Psoas muscle (tissue), 7 donors: ENCODE measurements at regions not wholly inside any gene's neighbourhood (a gene's known extent, or its start where the extent isn't known, plus 50 kb on each side); places are given as distances from the start of the nearest gene placed in this dataset.

Source experiments
- ATAC-seq, 4 donors: fragments of 200-7000 bp; cut with Tn5 transposase; one replicate each; pipeline ENCODE4 v1.9.1; 2020; ENCODE audit warnings: moderate library complexity in 3 of 4, mild to moderate bottlenecking in 2 of 4
- DNase-seq, 2 donors: peaks; one replicate each; pipeline ENCODE4 v3.0.0-alpha.2; 2020
- H3K27ac ChIP-seq: fragments of 200-600 bp; one replicate; pipeline ENCODE4 v1.8.0; 2022
- H3K27me3 ChIP-seq, 3 donors: fragments of 200-600 bp in 1 of 3; one replicate each; pipeline versions ENCODE4 v1.6.1 to v1.8.0; 2013 to 2022; ENCODE audit warnings: low read length in 2 of 3, mild to moderate bottlenecking in 2 of 3, moderate library complexity in 1 of 3; ENCODE audit not compliant: insufficient read depth in 3 of 3
- H3K36me3 ChIP-seq, 2 donors: fragments of 200-600 bp in 1 of 2; one replicate each; pipeline versions ENCODE4 v1.6.1 to v1.8.0; 2013 to 2022; ENCODE audit warnings: low read depth in 1 of 2, mild to moderate bottlenecking in 1 of 2, moderate library complexity in 1 of 2; ENCODE audit not compliant: insufficient read depth in 1 of 2
- H3K4me1 ChIP-seq: fragments of 200-600 bp; one replicate; pipeline ENCODE4 v1.8.0; 2022
- H3K4me3 ChIP-seq: fragments of 200-600 bp; one replicate; pipeline ENCODE4 v1.8.0; 2022; ENCODE audit warnings: mild to moderate bottlenecking
- H3K9me3 ChIP-seq: fragments of 200-600 bp; one replicate; pipeline ENCODE4 v1.8.0; 2022
- CTCF ChIP-seq: fragments of 200-600 bp; IDR thresholded peaks from one replicate; pipeline ENCODE4 v1.8.0; 2022; ENCODE audit warnings: antibody characterized with exemption
- WGBS, 3 donors: extraction: QIAGEN DNeasy Blood & Tissue Kit; methylation state at CpG; one replicate each; pipeline versions ENCODE4 v1.1.6 to v1.1.7; 2013; 5-methylcytosine and 5-hydroxymethylcytosine counted together
- intact Hi-C, 2 donors: fragments of 100-400 bp; cut with DNase I; formaldehyde crosslinking; loops; one replicate each; pipeline versions ENCODE4 v1.11.0 to v1.14.2; 2022
- donor health status: healthy with polysubstance abuse.
- donor health status: DM: no; HTN: no; CAD: no; lungs with moderate emphysema.
- donor health status: Bipolar disorder and iron deficiency.
- donor health status: healthy.
- donor health status: DM: yes; HTN: yes; CAD: no.
- donor health status: DM: no; HTN: no; CAD: no.
- donor health status: DM: yes; HTN: yes; CAD: no.

DNA sequence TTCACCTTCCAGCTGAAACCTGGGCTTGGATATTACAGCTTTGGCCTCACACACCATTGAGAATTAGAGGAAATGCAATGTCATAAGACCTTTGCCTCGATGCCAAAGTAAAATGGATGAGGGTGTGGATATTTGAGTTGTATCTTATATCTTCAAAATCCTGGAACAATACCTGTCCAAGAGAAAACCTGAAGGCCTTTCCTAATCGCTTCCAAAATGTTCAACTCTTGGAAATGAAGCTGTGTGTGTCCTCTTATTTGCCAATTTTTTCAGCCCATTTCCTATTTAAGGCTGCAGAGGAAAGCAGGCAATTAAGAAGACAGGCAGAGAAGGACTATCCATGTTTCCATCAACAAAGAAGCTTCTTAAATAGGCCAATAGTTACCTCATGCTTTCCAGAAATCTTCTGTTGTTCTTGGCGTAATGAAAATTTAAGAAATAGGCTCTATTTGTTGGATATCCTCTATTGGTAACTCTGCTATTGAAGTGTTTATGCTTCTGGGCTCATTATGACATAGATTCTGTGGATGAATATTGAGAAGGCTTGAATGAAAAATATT lies 99.5 kb upstream of the ZBTB20 start:
- H3K27ac ChIP-seq: no peak overlapping the region
- no peak for ATAC-seq
- no peaks in the 10 kb centered on the region for H3K4me1 ChIP-seq
- no peak overlapping the region for H3K4me3 ChIP-seq
- intact Hi-C loops: no loop called here
- no peaks in the 10 kb centered on the region for H3K9me3 ChIP-seq
- no peak for TF ChIP-seq CTCF
- no peak for DNase-seq
- H3K36me3 ChIP-seq: no peaks in the 10 kb centered on the region
- WGBS, 3 donors: 63 to 69% (median 65%) methylated on average over 3 of the region's 3 CpGs
- no peaks in the 10 kb centered on the region for H3K27me3 ChIP-seq

- no peaks in the 10 kb centered on the region for H3K36me3 ChIP-seq
- no peaks in the 10 kb centered on the region for H3K27me3 ChIP-seq
- no peak overlapping the region for H3K4me3 ChIP-seq
- no peaks in the 10 kb centered on the region for H3K9me3 ChIP-seq
- intact Hi-C loops: no loop called here
- H3K4me1 ChIP-seq: no peaks in the 10 kb centered on the region
- ATAC-seq (no peak), DNase-seq (no peak)
- WGBS, 3 donors: 91 to 93% (median 91%) methylated on average over 2 of the region's 2 CpGs
- no peak overlapping the region for H3K27ac ChIP-seq
- no peak for TF ChIP-seq CTCF
Observed at GRCh38 chr3:115248274-115248673, 101.2 kb upstream of the ZBTB20 start.

DNA sequence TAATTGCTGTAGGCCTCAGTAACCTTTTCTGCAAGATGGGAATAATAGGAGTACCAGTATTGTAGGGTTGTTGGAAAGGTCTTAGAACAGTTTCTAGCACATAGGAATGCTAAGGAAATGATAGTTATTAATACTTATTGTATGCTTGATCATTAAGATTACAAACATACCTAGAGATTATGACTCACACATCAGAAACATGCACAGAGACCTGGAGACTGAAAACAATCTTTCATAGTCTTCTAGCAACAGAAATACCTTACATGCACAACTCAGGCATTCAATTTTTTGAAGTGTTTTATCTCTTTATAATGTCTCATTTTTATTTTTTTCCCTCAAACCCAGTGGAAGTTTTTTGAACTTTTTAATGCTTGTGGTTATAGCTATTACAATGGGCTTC lies 104.4 kb upstream of the ZBTB20 start:
- intact Hi-C loops: no loop called here
- DNase-seq (no peak), ATAC-seq (no peak)
- no peaks in the 10 kb centered on the region for H3K36me3 ChIP-seq
- no peaks in the 10 kb centered on the region for H3K9me3 ChIP-seq
- no peaks in the 10 kb centered on the region for H3K4me1 ChIP-seq
- TF ChIP-seq CTCF: no peak
- no peak overlapping the region for H3K27ac ChIP-seq
- no peak overlapping the region for H3K4me3 ChIP-seq
- no peaks in the 10 kb centered on the region for H3K27me3 ChIP-seq

- intact Hi-C loops: no loop called here
- Histone ChIP-seq H3K36me3 (no peaks in the 10 kb centered on the region), H3K27ac (no peak overlapping the region), H3K4me3 (no peak overlapping the region), H3K4me1 (no peaks in the 10 kb centered on the region), H3K27me3 (no peaks in the 10 kb centered on the region), H3K9me3 (no peaks in the 10 kb centered on the region)
- no peak for DNase-seq
- ATAC-seq: no peak
- no peak for TF ChIP-seq CTCF
Observed at GRCh38 chr3:115252679-115253078, 105.6 kb upstream of the ZBTB20 start.

GRCh38 chr3:115254492-115255196 lies 107.6 kb upstream of the ZBTB20 start:
- DNase-seq (peak in 1 of 2 donors; percentile 43), ATAC-seq (no peak)
- no peak for TF ChIP-seq CTCF
- Histone ChIP-seq H3K4me3 (no peak overlapping the region), H3K27me3 (no peaks in the 10 kb centered on the region), H3K27ac (no peak overlapping the region), H3K9me3 (no peaks in the 10 kb centered on the region), H3K36me3 (no peaks in the 10 kb centered on the region), H3K4me1 (no peaks in the 10 kb centered on the region)
- WGBS, 3 donors: 76 to 79% (median 78%) methylated on average over 23 of the region's 23 CpGs
- intact Hi-C loops: no loop called here
